Natural killer cell (primary cell): ENCODE measurements at regions not wholly inside any gene's neighbourhood (a gene's known extent, or its start where the extent isn't known, plus 50 kb on each side); places are given as distances from the start of the nearest gene placed in this dataset.
"Not testable (repeated sequence)": the region's sequence is repeated elsewhere in the genome, so short reads cannot be mapped to it uniquely, and the experiment has no call there.

ENCODE experiments used
- ATAC-seq, 3 donors: fragments of 150-1000 bp in 2 of 3; fragments of 200-7000 bp in 1 of 3; cut with Tn5 transposase; 1 replicate in 1 of 3; 2 replicates in 2 of 3; pipeline ENCODE4 v1.10.0; 2021; ENCODE audit warnings: mild to moderate bottlenecking in 2 of 3, moderate library complexity in 2 of 3
- DNase-seq, 2 donors: peaks; one replicate each; pipeline versions ENCODE4 v3.0.0 to v3.0.0-alpha.2; 2013 to 2021; ENCODE audit warnings: mixed read lengths in 1 of 2
- H3K27ac ChIP-seq: one replicate; pipeline ENCODE4 v1.5.1; 2013; ENCODE audit warnings: mild to moderate bottlenecking, low read length
- H3K27me3 ChIP-seq: one replicate; pipeline ENCODE4 v1.6.1; 2013; ENCODE audit warnings: low read length; ENCODE audit not compliant: control insufficient read depth, insufficient read depth
- H3K36me3 ChIP-seq: one replicate; pipeline ENCODE4 v1.6.1; 2013; ENCODE audit warnings: low read length; ENCODE audit not compliant: control insufficient read depth, insufficient read depth
- H3K4me1 ChIP-seq: one replicate; pipeline ENCODE4 v1.6.1; 2013; ENCODE audit warnings: low read length; ENCODE audit not compliant: control insufficient read depth, insufficient read depth
- H3K4me3 ChIP-seq: one replicate; pipeline ENCODE4 v1.5.1; 2013; ENCODE audit warnings: low read length
- H3K9me3 ChIP-seq: one replicate; pipeline ENCODE4 v1.6.1; 2013; ENCODE audit warnings: low read length; ENCODE audit not compliant: control insufficient read depth, insufficient read depth
- H3K27ac Mint-ChIP-seq, 2 donors: one replicate each; pipeline ENCODE4 v1.8.0; 2022; ENCODE audit warnings: mild to moderate bottlenecking in 2 of 2, mixed read lengths in 2 of 2, moderate library complexity in 1 of 2
- H3K27me3 Mint-ChIP-seq, 2 donors: one replicate each; pipeline ENCODE4 v1.8.0; 2022; ENCODE audit warnings: low read depth in 2 of 2, mixed read lengths in 2 of 2
- H3K36me3 Mint-ChIP-seq: one replicate; pipeline ENCODE4 v1.8.0; 2022; ENCODE audit warnings: mixed read lengths
- H3K4me1 Mint-ChIP-seq, 2 donors: one replicate each; pipeline ENCODE4 v1.8.0; 2022; ENCODE audit warnings: mixed read lengths in 2 of 2
- H3K4me3 Mint-ChIP-seq: one replicate; pipeline ENCODE4 v1.8.0; 2022; ENCODE audit warnings: mild to moderate bottlenecking, moderate library complexity, mixed read lengths
- H3K9me3 Mint-ChIP-seq, 2 donors: one replicate each; pipeline ENCODE4 v1.8.0; 2022; ENCODE audit warnings: mixed read lengths in 2 of 2
- CTCF ChIP-seq: fragments of 200-600 bp; IDR thresholded peaks from one replicate; pipeline ENCODE4 v1.8.0; 2022; ENCODE audit warnings: antibody characterized with exemption
- WGBS: methylation state at CpG from one replicate; pipeline ENCODE4 v1.1.7; 2013; ENCODE audit warnings: missing lambda C conversion rate; ENCODE audit not compliant: insufficient coverage; 5-methylcytosine and 5-hydroxymethylcytosine counted together
- intact Hi-C: fragments of 100-400 bp; cut with micrococcal nuclease; formaldehyde crosslinking; loops from one replicate; pipeline ENCODE4 v1.14.2; 2022

DNA sequence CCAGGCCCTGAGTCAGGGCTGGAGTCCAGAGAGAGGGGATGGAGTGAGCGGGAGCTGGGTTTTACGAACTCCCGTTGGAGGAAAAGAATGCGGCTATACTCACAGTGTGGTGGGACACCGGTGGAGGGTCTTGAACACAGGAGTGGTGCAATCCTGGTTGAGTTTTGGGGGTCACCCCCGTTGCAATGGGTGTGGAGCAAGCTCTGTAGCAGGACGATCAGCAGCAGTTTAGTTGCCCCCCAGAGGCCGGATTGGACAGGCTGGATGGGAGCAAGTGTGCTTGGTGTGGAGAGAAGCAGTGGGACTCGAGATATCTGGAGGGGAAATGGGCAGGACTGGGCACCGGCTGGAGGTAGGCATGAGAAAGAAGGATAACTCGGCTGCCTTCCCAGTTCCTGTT lies 72.3 kb upstream of the TWIST2 start:
- no peak overlapping the region for H3K27ac ChIP-seq
- H3K27me3 ChIP-seq, result no peaks in the 10 kb centered on the region
- Mint-ChIP-seq H3K27ac (no peak overlapping the region), H3K27me3 (peaks cover 0 to 13% of the 10 kb centered on the region in 2 donors), H3K36me3 (no peaks in the 10 kb centered on the region), H3K4me3 (no peak overlapping the region), H3K9me3 (no peaks in the 10 kb centered on the region), H3K4me1 (no peaks in the 10 kb centered on the region)
- H3K4me1 ChIP-seq, result no peaks in the 10 kb centered on the region
- no peak for ATAC-seq
- H3K4me3 ChIP-seq, result no peak overlapping the region
- no peaks in the 10 kb centered on the region for H3K36me3 ChIP-seq
- 91% methylated on average over 11 of the region's 11 CpGs for WGBS
- no peak for DNase-seq
- intact Hi-C loops, result no loop called here
- H3K9me3 ChIP-seq, result peaks cover 14% of the 10 kb centered on the region
- no peak for TF ChIP-seq CTCF

DNA sequence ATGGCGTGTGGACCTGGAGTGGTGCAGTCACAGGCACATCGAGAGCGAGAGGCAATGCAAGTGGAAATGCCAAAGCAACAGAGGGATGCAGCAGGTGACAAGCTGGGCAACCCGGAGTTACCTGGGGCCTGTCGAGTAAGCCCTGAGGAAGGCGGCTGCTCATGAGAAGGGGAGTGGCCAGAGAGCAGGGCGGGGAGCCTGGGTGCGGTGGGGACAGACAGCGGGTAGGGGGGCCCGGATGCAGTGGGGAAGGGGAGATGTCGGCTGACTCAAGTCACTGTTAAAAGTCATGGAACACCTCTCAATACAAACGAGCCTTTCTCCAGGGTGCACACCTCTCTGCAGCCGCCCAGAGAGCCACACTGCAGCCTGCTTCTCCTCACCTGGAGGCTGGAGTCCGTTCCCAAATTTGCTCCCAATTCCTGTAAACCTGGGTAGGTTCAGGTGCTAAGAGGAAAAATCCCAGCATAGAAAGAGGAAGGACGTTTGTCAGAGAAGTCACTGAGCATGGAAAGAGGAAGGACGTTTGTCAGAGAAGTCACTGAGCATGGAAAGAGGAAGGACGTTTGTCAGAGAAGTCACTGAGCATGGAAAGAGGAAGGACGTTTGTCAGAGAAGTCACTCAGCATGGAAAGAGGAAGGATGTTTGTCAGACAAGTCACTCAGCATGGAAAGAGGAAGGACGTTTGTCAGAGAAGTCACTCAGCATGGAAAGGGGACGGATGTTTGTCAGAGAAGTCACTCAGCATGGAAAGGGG lies 71.7 kb upstream of the TWIST2 start:
- Mint-ChIP-seq H3K27me3 (peaks cover 0 to 15% of the 10 kb centered on the region in 2 donors), H3K9me3 (no peaks in the 10 kb centered on the region), H3K36me3 (no peaks in the 10 kb centered on the region), H3K4me3 (no peak overlapping the region), H3K4me1 (no peaks in the 10 kb centered on the region), H3K27ac (no peak overlapping the region)
- no peak overlapping the region for H3K27ac ChIP-seq
- DNase-seq (no peak), ATAC-seq (no peak)
- intact Hi-C loops, result no loop called here
- H3K4me3 ChIP-seq, result no peak overlapping the region
- WGBS, result 64% methylated on average over 19 of the region's 20 CpGs
- no peaks in the 10 kb centered on the region for H3K36me3 ChIP-seq
- TF ChIP-seq CTCF, result no peak
- H3K27me3 ChIP-seq, result no peaks in the 10 kb centered on the region
- H3K9me3 ChIP-seq, result peaks cover 14% of the 10 kb centered on the region
- H3K4me1 ChIP-seq, result no peaks in the 10 kb centered on the region

- H3K4me1 Mint-ChIP-seq, ATAC-seq, H3K4me3 ChIP-seq, H3K4me1 ChIP-seq, H3K36me3 Mint-ChIP-seq, H3K36me3 ChIP-seq, H3K9me3 Mint-ChIP-seq, H3K27ac ChIP-seq, H3K27me3 ChIP-seq, DNase-seq, H3K4me3 Mint-ChIP-seq, H3K27ac Mint-ChIP-seq, intact Hi-C loops: not testable (repeated sequence)
- H3K9me3 ChIP-seq, result peaks cover 14% of the 10 kb centered on the region
- peaks cover 0 to 12% of the 10 kb centered on the region in 2 donors for H3K27me3 Mint-ChIP-seq
- 6% methylated on average over 8 of the region's 8 CpGs for WGBS
Measured at GRCh38 chr2:238776761-238777046, 71.2 kb upstream of the TWIST2 start.

DNA sequence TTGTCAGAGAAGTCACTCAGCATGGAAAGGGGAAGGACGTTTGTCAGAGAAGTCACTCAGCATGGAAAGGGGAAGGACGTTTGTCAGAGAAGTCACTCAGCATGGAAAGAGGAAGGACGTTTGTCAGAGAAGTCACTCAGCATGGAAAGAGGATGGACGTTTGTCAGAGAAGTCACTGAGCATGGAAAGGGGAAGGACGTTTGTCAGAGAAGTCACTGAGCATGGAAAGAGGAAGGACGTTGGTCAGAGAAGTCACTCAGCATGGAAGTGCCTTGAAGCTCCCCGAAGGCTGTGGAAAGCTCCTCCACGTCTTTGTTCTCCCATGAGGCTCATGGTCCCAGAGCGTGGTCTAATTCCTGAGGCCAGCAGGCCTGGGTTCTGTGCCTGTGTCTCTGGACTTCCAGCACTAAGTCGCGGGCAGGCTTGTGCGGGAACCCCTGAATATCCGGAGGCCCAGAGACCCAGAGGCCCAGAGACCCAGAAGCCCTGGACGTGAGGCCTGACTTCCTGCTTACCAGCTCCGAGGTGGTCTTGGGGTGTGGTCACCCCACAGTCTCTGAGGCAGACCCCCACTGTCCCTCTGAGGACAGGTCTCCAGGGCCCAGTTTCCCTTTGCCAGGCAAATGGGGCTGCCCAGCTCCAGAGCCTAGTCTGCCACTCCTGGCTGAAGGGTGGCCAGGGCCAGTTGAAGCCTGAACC lies 70.4 kb upstream of the TWIST2 start:
- no peaks in the 10 kb centered on the region for H3K36me3 ChIP-seq
- H3K9me3 ChIP-seq, result peaks cover 14% of the 10 kb centered on the region
- no peak for TF ChIP-seq CTCF
- H3K4me1 ChIP-seq, result no peaks in the 10 kb centered on the region
- H3K4me1 Mint-ChIP-seq, result no peaks in the 10 kb centered on the region
- H3K27me3 ChIP-seq, result no peaks in the 10 kb centered on the region
- no peaks in the 10 kb centered on the region for H3K36me3 Mint-ChIP-seq
- no peak overlapping the region for H3K27ac Mint-ChIP-seq
- H3K27ac ChIP-seq, result peak overlapping the region; percentile 34
- no peak overlapping the region for H3K4me3 ChIP-seq
- H3K27me3 Mint-ChIP-seq, result peaks cover under 1 to 8% of the 10 kb centered on the region in 2 donors
- intact Hi-C loops, result no loop called here
- no peak overlapping the region for H3K4me3 Mint-ChIP-seq
- no peak for ATAC-seq
- H3K9me3 Mint-ChIP-seq, result no peaks in the 10 kb centered on the region
- no peak for DNase-seq
- 60% methylated on average over 14 of the region's 15 CpGs for WGBS
